Uterus (tissue), 3 donors: ENCODE measurements at regions not wholly inside any gene's neighbourhood (a gene's known extent, or its start where the extent isn't known, plus 50 kb on each side); places are given as distances from the start of the nearest gene placed in this dataset.

Source experiments
- DNase-seq, 2 donors: peaks; one replicate each; pipeline ENCODE4 v3.0.0-alpha.2; 2019 to 2020
- H3K27ac ChIP-seq, 2 donors: fragments of 200-600 bp; sonication (generic); 1 replicate in 1 of 2; 2 replicates in 1 of 2; pipeline ENCODE4 v1.5.1; 2016 to 2018
- H3K27me3 ChIP-seq, 2 donors: fragments of 200-600 bp; sonication (generic); one replicate each; pipeline ENCODE4 v1.5.1; 2018 to 2019; ENCODE audit warnings: control low read depth in 1 of 2
- H3K36me3 ChIP-seq, 2 donors: fragments of 200-600 bp; sonication (generic); one replicate each; pipeline ENCODE4 v1.5.1; 2019; ENCODE audit warnings: control low read depth in 1 of 2
- H3K4me1 ChIP-seq, 2 donors: fragments of 200-600 bp; sonication (generic); one replicate each; pipeline ENCODE4 v1.5.1; 2018 to 2019; ENCODE audit warnings: control low read depth in 1 of 2
- H3K4me3 ChIP-seq, 2 donors: fragments of 200-600 bp; sonication (generic); 1 replicate in 1 of 2; 2 replicates in 1 of 2; pipeline ENCODE4 v1.5.1; 2018 to 2019; ENCODE audit warnings: mild to moderate bottlenecking in 1 of 2
- H3K9me3 ChIP-seq, 2 donors: fragments of 200-600 bp; sonication (generic); one replicate each; pipeline ENCODE4 v1.5.1; 2019; ENCODE audit warnings: control low read depth in 1 of 2
- CTCF ChIP-seq, 4 experiments: fragments of 200-600 bp in 2 of 4; fragments of 450-650 bp in 2 of 4; sonication (generic) in 2 of 4; IDR thresholded peaks; one replicate each; pipeline ENCODE4 v1.5.1; 2016 to 2019; ENCODE audit warnings: antibody characterized with exemption in 4 of 4, mild to moderate bottlenecking in 2 of 4, moderate library complexity in 1 of 4
- POLR2A ChIP-seq, 2 donors: fragments of 450-650 bp; IDR thresholded peaks; one replicate each; pipeline ENCODE4 v1.6.1; 2016; ENCODE audit warnings: antibody characterized with exemption in 2 of 2, mild to moderate bottlenecking in 1 of 2, moderate library complexity in 1 of 2
- intact Hi-C: fragments of 100-400 bp; cut with DNase I; formaldehyde crosslinking; loops from one replicate; pipeline ENCODE4 v1.15.1; 2023; ENCODE audit warnings: low total_unique reads
- donor health status: DM: yes; HTN: yes; CAD: no.

GRCh38 chr5:152546493-152546892 is 141.4 kb upstream of the NMUR2 start:
- DNase-seq, result no peak
- Histone ChIP-seq H3K27ac (no peak overlapping the region), H3K27me3 (no peaks in the 10 kb centered on the region), H3K4me3 (no peak overlapping the region), H3K9me3 (no peaks in the 10 kb centered on the region), H3K4me1 (no peaks in the 10 kb centered on the region), H3K36me3 (no peaks in the 10 kb centered on the region)
- TF ChIP-seq POLR2A (IDR thresholded peaks at IDR 0.05) (no peak), CTCF (IDR thresholded peaks at IDR 0.05) (no peak)
- intact Hi-C loops, result no loop called here

- no peaks in the 10 kb centered on the region for H3K4me1 ChIP-seq
- no peaks in the 10 kb centered on the region for H3K27me3 ChIP-seq
- no peak overlapping the region for H3K4me3 ChIP-seq
- DNase-seq, result no peak
- H3K36me3 ChIP-seq, result no peaks in the 10 kb centered on the region
- intact Hi-C loops, result no loop called here
- H3K27ac ChIP-seq, result no peak overlapping the region
- no peak for TF ChIP-seq CTCF (IDR thresholded peaks at IDR 0.05)
- TF ChIP-seq POLR2A (IDR thresholded peaks at IDR 0.05), result no peak
- H3K9me3 ChIP-seq, result no peaks in the 10 kb centered on the region
These were observed 142.1 kb upstream of the NMUR2 start for GRCh38 chr5:152547202-152547601.

- Histone ChIP-seq H3K27ac (no peak overlapping the region), H3K4me3 (no peak overlapping the region), H3K9me3 (no peaks in the 10 kb centered on the region), H3K27me3 (no peaks in the 10 kb centered on the region), H3K4me1 (no peaks in the 10 kb centered on the region), H3K36me3 (no peaks in the 10 kb centered on the region)
- DNase-seq, result no peak
- TF ChIP-seq POLR2A (IDR thresholded peaks at IDR 0.05) (no peak), CTCF (IDR thresholded peaks at IDR 0.05) (no peak)
- intact Hi-C loops, result no loop called here
These were observed 144.6 kb upstream of the NMUR2 start for GRCh38 chr5:152549709-152550108.

DNA sequence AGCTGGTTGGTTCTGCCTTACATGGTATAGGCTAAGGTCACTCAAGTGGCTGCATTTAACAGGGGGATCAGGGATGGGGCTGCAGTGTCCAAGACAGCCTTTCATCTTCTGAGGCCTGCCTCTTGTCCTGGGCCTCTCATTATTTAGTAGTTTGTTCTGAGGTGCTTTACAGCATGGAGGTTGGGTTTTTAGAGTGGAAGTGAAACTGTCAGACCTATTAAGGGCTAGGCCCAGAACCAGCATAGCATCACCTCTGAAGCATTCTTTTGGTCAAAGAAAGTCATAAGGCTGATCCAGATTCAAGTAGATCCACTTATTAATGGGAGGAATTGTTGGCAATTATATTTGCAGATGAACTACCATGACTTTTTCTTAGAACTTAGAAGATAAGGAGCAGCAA is 146.0 kb upstream of the NMUR2 start:
- no peak overlapping the region for H3K4me3 ChIP-seq
- no peaks in the 10 kb centered on the region for H3K9me3 ChIP-seq
- intact Hi-C loops, result no loop called here
- no peaks in the 10 kb centered on the region for H3K27me3 ChIP-seq
- H3K27ac ChIP-seq, result no peak overlapping the region
- H3K4me1 ChIP-seq, result no peaks in the 10 kb centered on the region
- H3K36me3 ChIP-seq, result no peaks in the 10 kb centered on the region
- DNase-seq, result no peak
- TF ChIP-seq CTCF (IDR thresholded peaks at IDR 0.05) (no peak), POLR2A (IDR thresholded peaks at IDR 0.05) (no peak)

DNA sequence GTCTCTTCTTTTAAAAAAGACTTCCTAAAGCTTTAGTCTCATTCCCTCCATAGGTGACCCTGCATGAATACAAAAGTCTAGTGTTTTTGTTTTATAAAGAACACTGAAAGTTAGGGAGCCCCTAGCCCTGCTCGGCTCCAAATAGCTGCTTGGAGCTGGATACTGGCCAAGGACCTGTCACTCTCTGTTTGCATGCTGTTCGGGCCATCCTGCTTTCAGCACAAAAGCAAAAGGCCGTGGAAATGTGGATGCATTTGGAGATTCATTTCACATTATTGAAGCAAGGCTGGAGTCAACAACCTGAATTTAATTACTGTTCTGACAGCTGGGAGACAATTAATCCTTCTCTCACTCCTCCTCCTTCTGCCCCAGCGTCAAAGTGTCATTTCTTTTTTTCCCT is 151.7 kb upstream of the NMUR2 start:
- DNase-seq, result no peak
- Histone ChIP-seq H3K27me3 (no peaks in the 10 kb centered on the region), H3K4me3 (no peak overlapping the region), H3K36me3 (no peaks in the 10 kb centered on the region), H3K9me3 (no peaks in the 10 kb centered on the region), H3K4me1 (no peaks in the 10 kb centered on the region), H3K27ac (no peak overlapping the region)
- intact Hi-C loops, result no loop called here
- TF ChIP-seq POLR2A (IDR thresholded peaks at IDR 0.05), result no peak
- no peak for TF ChIP-seq CTCF (IDR thresholded peaks at IDR 0.05)
